ENCODE measurements at regions not wholly inside any gene's neighbourhood (a gene's known extent, or its start where the extent isn't known, plus 50 kb on each side); places are given as distances from the start of the nearest gene placed in this dataset.

DNA sequence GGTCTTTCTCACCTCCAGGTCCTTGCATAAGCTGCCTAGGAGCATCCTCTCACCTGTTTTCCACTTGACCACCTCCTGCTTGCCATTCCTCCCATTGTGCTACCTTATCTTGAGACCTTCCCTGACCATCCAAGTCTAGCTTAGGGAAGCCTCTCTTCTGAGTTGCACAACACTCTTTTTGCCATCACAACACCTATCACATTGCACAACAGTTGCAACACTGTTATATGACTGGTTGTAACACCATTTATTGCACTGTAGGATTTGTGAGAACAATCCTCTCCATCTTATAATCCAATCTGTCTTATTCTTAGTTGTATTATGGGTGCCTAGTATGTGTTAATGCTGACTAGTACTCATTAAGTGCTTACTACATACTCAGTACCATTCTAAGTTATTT, 488.7 kb downstream of the OMA1 start:
- TF ChIP-seq EZH2 (IDR thresholded peaks at IDR 0.05; ENCODE audit: borderline replicate concordance, insufficient read depth, low read depth, low read length, poor library complexity, severe bottlenecking), result no peak
- no peak for TF ChIP-seq CTCF (IDR thresholded peaks at IDR 0.05)
